ENCODE measurements at regions not wholly inside any gene's neighbourhood (a gene's known extent, or its start where the extent isn't known, plus 50 kb on each side); places are given as distances from the start of the nearest gene placed in this dataset.

- no peaks in the 10 kb centered on the region for H3K9me2 ChIP-seq (replicated peaks; ENCODE audit: insufficient read depth, low read length)
- no peaks in the 10 kb centered on the region for H3K9me3 ChIP-seq (replicated peaks; ENCODE audit: insufficient read depth, low read length)
- DNase-seq = no peak
- TF ChIP-seq EZH2phosphoT487 (IDR thresholded peaks at IDR 0.05; ENCODE audit: low read length) (no peak), EZH2 (optimal IDR thresholded peaks at IDR 0.05; ENCODE audit: low read depth, low read length) (no peak), CTCF (IDR thresholded peaks at IDR 0.05; ENCODE audit: low read length) (no peak)
- no peak overlapping the region for H3K4me3 ChIP-seq (ENCODE audit: low read length)
- H3K4me1 ChIP-seq (ENCODE audit: low read length) = no peaks in the 10 kb centered on the region
- H3K27me3 ChIP-seq (replicated peaks; ENCODE audit: insufficient read depth, low read length) = no peaks in the 10 kb centered on the region
- H3F3A ChIP-seq (ENCODE audit: insufficient read depth, low read length) = no peaks in the 10 kb centered on the region
- no peaks in the 10 kb centered on the region for H3K79me2 ChIP-seq (ENCODE audit: low read length)
- H3K27ac ChIP-seq (ENCODE audit: low read length) = no peak overlapping the region
- H3K9ac ChIP-seq (ENCODE audit: low read length) = no peak overlapping the region
- no peak overlapping the region for H2AFZ ChIP-seq (ENCODE audit: low read length)
- no peaks in the 10 kb centered on the region for H3K36me3 ChIP-seq (replicated peaks; ENCODE audit: insufficient read depth, low read length)
- no peaks in the 10 kb centered on the region for H4K20me1 ChIP-seq (ENCODE audit: insufficient read depth, low read length)
- H3K4me2 ChIP-seq (ENCODE audit: low read depth, low read length) = no peak overlapping the region
These were observed 86.9 kb downstream of the ZNF467 start for GRCh38 chr7:149686449-149686848.

GRCh38 chr7:149686011-149686410, 87.4 kb downstream of the ZNF467 start:
- no peak for DNase-seq
- no peak overlapping the region for H3K4me2 ChIP-seq (ENCODE audit: low read depth, low read length)
- no peaks in the 10 kb centered on the region for H3K79me2 ChIP-seq (ENCODE audit: low read length)
- H3K4me1 ChIP-seq (ENCODE audit: low read length) = no peaks in the 10 kb centered on the region
- no peak overlapping the region for H2AFZ ChIP-seq (ENCODE audit: low read length)
- no peak overlapping the region for H3K4me3 ChIP-seq (ENCODE audit: low read length)
- H3K27me3 ChIP-seq (replicated peaks; ENCODE audit: insufficient read depth, low read length) = no peaks in the 10 kb centered on the region
- no peaks in the 10 kb centered on the region for H3F3A ChIP-seq (ENCODE audit: insufficient read depth, low read length)
- no peaks in the 10 kb centered on the region for H4K20me1 ChIP-seq (ENCODE audit: insufficient read depth, low read length)
- H3K9me3 ChIP-seq (replicated peaks; ENCODE audit: insufficient read depth, low read length) = no peaks in the 10 kb centered on the region
- H3K27ac ChIP-seq (ENCODE audit: low read length) = no peak overlapping the region
- H3K36me3 ChIP-seq (replicated peaks; ENCODE audit: insufficient read depth, low read length) = no peaks in the 10 kb centered on the region
- H3K9me2 ChIP-seq (replicated peaks; ENCODE audit: insufficient read depth, low read length) = no peaks in the 10 kb centered on the region
- TF ChIP-seq EZH2phosphoT487 (IDR thresholded peaks at IDR 0.05; ENCODE audit: low read length) (no peak), EZH2 (optimal IDR thresholded peaks at IDR 0.05; ENCODE audit: low read depth, low read length) (no peak), CTCF (IDR thresholded peaks at IDR 0.05; ENCODE audit: low read length) (no peak)
- no peak overlapping the region for H3K9ac ChIP-seq (ENCODE audit: low read length)

GRCh38 chr7:149685455-149685854, 87.9 kb downstream of the ZNF467 start:
- Histone ChIP-seq H3K4me2 (ENCODE audit: low read depth, low read length) (no peak overlapping the region), H3K9me3 (replicated peaks; ENCODE audit: insufficient read depth, low read length) (no peaks in the 10 kb centered on the region), H2AFZ (ENCODE audit: low read length) (no peak overlapping the region)

More at GRCh38 chr7:149685455-149685854, 87.9 kb downstream of the ZNF467 start:
- Histone ChIP-seq H4K20me1 (ENCODE audit: insufficient read depth, low read length) (no peaks in the 10 kb centered on the region), H3K79me2 (ENCODE audit: low read length) (no peaks in the 10 kb centered on the region), H3K9me2 (replicated peaks; ENCODE audit: insufficient read depth, low read length) (no peaks in the 10 kb centered on the region), H3K9ac (ENCODE audit: low read length) (no peak overlapping the region), H3K27ac (ENCODE audit: low read length) (no peak overlapping the region), H3K27me3 (replicated peaks; ENCODE audit: insufficient read depth, low read length) (no peaks in the 10 kb centered on the region), H3K4me1 (ENCODE audit: low read length) (no peaks in the 10 kb centered on the region), H3F3A (ENCODE audit: insufficient read depth, low read length) (no peaks in the 10 kb centered on the region), H3K4me3 (ENCODE audit: low read length) (no peak overlapping the region), H3K36me3 (replicated peaks; ENCODE audit: insufficient read depth, low read length) (no peaks in the 10 kb centered on the region)
- TF ChIP-seq CTCF (IDR thresholded peaks at IDR 0.05; ENCODE audit: low read length) (no peak), EZH2phosphoT487 (IDR thresholded peaks at IDR 0.05; ENCODE audit: low read length) (no peak), EZH2 (optimal IDR thresholded peaks at IDR 0.05; ENCODE audit: low read depth, low read length) (no peak)
- no peak for DNase-seq
